Stimulated activated CD8-positive, alpha-beta memory T cell treated with anti-CD3 and anti-CD28 coated beads, Interleukin-4, amount 100 ng/mL, for 48 hours (primary cell): ENCODE measurements at regions not wholly inside any gene's neighbourhood (a gene's known extent, or its start where the extent isn't known, plus 50 kb on each side); places are given as distances from the start of the nearest gene placed in this dataset.

Experiments used
- DNase-seq: peaks from one replicate; pipeline ENCODE4 v3.0.0-alpha.2; 2020

- no peak for DNase-seq
Observed at GRCh38 chr18:22114526-22115321, 54.7 kb upstream of the GATA6 start.

GRCh38 chr18:22115573-22115972 is 53.8 kb upstream of the GATA6 start:
- no peak for DNase-seq
